Endothelial cell (in vitro differentiated cells): ENCODE measurements at regions not wholly inside any gene's neighbourhood (a gene's known extent, or its start where the extent isn't known, plus 50 kb on each side); places are given as distances from the start of the nearest gene placed in this dataset.

Experiments
- DNase-seq: peaks from one replicate; pipeline ENCODE4 v3.0.0; 2021; ENCODE audit warnings: low spot score
- H3K27ac Mint-ChIP-seq: one replicate; pipeline ENCODE4 v1.8.0; 2021; ENCODE audit warnings: mixed read lengths, inconsistent platforms; ENCODE audit not compliant: unreplicated experiment
- H3K27me3 Mint-ChIP-seq: one replicate; pipeline ENCODE4 v1.8.0; 2021; ENCODE audit warnings: mild to moderate bottlenecking, moderate library complexity, mixed read lengths, inconsistent platforms; ENCODE audit not compliant: unreplicated experiment
- H3K36me3 Mint-ChIP-seq: one replicate; pipeline ENCODE4 v1.8.0; 2021; ENCODE audit warnings: mild to moderate bottlenecking, low read depth, mixed read lengths, inconsistent platforms; ENCODE audit not compliant: unreplicated experiment
- H3K4me1 Mint-ChIP-seq: one replicate; pipeline ENCODE4 v1.8.0; 2021; ENCODE audit warnings: mild to moderate bottlenecking, mixed read lengths, inconsistent platforms; ENCODE audit not compliant: unreplicated experiment
- H3K4me3 Mint-ChIP-seq: one replicate; pipeline ENCODE4 v1.8.0; 2021; ENCODE audit warnings: mild to moderate bottlenecking, mixed read lengths, inconsistent platforms; ENCODE audit not compliant: unreplicated experiment
- H3K9me3 Mint-ChIP-seq: one replicate; pipeline ENCODE4 v1.8.0; 2021; ENCODE audit warnings: mixed read lengths, inconsistent platforms; ENCODE audit not compliant: unreplicated experiment
- TF ChIP-seq, protein P1 (sequence below): fragments of 200-600 bp; sonication (generic); IDR thresholded peaks from one replicate; pipeline ENCODE4 v1.5.0; 2021; ENCODE audit warnings: antibody characterized with exemption; ENCODE audit not compliant: unreplicated experiment

DNA sequence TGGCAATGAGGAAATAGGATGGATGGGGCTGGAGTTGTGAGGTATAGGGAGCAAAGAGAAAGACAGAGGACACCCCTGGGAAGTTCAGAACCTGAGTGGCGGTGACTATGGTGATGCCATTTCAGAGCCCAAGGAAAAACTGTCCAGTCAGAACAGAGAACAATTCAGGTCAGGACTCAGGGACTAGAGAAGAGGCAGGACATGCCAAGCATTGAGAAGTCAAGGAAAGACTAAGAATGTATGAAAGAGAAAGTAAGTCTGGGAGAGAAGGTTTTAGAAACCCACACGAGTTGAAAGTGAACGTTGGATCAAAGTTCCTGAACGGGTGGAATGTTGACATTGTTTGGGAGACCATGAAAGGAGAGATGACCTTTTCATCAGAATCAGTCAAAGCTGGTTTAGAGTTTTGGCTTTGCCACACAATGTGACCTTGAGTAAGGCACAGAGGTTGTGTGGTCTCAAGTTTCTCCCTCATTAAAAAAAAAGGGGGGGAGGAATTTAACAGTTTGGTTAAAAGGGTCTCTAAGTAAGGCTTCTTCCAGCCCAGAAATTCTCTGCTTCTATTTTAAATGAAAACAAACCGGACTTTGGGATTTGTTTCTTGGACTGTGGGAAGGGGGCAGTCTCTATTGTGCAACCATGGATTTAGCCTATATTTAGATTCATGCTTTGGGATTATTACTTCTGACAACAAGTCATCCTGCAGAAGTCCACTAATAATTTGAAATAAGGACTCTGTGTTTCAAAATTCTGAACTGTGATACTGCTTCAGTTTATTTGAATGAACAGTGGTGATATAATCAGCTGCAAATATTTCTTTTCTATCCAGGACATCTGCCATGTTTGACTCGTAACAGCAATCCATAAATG lies 315.9 kb upstream of the TBL1XR1 start:
- Mint-ChIP-seq H3K4me3 (no peak overlapping the region), H3K9me3 (no peaks in the 10 kb centered on the region), H3K36me3 (no peaks in the 10 kb centered on the region), H3K4me1 (no peaks in the 10 kb centered on the region), H3K27ac (no peak overlapping the region), H3K27me3 (no peaks in the 10 kb centered on the region)
- DNase-seq: no peak
- TF ChIP-seq, protein P1, sequence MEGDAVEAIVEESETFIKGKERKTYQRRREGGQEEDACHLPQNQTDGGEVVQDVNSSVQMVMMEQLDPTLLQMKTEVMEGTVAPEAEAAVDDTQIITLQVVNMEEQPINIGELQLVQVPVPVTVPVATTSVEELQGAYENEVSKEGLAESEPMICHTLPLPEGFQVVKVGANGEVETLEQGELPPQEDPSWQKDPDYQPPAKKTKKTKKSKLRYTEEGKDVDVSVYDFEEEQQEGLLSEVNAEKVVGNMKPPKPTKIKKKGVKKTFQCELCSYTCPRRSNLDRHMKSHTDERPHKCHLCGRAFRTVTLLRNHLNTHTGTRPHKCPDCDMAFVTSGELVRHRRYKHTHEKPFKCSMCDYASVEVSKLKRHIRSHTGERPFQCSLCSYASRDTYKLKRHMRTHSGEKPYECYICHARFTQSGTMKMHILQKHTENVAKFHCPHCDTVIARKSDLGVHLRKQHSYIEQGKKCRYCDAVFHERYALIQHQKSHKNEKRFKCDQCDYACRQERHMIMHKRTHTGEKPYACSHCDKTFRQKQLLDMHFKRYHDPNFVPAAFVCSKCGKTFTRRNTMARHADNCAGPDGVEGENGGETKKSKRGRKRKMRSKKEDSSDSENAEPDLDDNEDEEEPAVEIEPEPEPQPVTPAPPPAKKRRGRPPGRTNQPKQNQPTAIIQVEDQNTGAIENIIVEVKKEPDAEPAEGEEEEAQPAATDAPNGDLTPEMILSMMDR: no peak

DNA sequence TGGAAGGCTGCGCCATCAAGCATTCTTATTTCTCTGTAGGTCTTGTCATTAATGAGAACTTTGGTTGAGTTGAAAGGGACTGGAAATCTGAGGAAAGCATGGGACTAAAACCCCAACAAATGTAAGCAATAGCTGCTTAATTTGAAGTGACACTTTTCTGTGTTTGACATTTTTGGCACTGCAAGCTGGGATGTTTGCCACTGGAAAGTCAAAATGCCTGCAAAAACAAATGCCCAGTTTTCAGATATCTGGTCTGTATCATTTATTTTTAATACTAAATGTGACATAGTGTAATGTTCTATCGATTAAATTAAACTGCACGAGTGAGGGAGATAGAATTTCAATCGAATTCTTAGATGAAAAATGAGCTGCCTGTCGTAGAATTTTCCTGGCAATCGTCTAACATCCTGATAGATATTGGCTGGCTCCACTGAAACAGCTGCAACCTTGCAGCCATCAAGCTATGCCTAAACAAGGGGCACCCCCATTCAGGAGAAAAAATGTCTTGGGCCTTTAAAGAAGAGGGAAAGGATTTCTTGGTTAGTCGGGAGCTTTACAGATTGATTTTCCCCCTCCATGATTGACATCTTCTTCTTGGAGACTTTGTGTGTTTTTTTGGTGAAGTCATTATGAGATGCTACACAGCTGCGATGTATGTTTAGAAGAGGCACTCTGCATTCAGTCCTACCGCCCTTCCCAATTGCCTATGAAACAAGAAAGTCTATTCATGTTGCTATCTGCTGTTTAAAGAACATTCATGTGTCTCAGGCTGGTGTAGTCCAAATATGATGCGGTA lies 316.7 kb upstream of the TBL1XR1 start:
- no peaks in the 10 kb centered on the region for H3K9me3 Mint-ChIP-seq
- no peak overlapping the region for H3K27ac Mint-ChIP-seq
- no peak overlapping the region for H3K4me3 Mint-ChIP-seq
- H3K36me3 Mint-ChIP-seq: no peaks in the 10 kb centered on the region
- no peaks in the 10 kb centered on the region for H3K4me1 Mint-ChIP-seq
- TF ChIP-seq, protein P1: no peak
- no peak for DNase-seq
- H3K27me3 Mint-ChIP-seq: no peaks in the 10 kb centered on the region

DNA sequence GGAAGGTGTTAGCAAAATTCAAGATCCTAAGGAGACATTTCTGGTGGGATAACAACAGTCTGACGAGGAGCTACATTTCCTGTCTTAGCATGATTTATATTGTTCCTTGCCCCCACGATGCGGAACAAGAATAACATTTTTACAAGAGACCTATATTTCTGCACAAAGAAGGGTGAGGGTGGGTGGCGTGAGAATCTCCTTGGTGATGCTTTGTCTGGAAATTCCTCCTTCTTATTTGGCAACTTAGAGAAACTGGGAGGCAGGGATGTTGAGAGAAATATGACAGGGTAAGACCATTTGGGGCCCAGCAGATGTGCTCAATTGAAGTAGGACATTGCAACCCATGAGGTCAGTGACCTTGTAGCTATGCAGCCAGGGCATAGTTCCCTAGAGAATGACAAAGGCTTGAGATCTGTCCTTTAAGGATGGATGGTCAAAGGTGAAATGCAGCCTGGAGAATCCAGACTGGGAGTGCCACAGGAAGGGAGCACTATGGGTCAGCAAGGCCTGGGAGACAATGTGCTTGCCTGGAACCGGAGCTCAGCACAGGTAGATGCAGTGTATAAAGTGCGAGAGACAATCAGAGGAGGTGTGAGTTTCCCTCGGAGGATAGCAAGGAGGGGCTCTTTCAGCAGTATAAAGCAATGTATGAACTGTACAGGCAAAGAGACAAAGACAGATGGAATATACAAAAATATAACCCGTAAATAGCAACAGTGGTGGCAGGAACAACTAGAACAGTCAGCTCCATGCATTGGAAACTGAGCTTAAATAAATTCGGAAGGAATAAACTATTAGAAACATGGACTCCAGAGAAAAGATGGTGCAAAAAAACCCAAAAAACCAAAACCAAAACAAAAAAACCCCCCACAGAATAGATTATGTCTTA lies 317.6 kb upstream of the TBL1XR1 start:
- Mint-ChIP-seq H3K9me3 (no peaks in the 10 kb centered on the region), H3K36me3 (no peaks in the 10 kb centered on the region), H3K4me1 (peaks cover 3% of the 10 kb centered on the region), H3K27me3 (peaks cover 1% of the 10 kb centered on the region), H3K27ac (no peak overlapping the region), H3K4me3 (no peak overlapping the region)
- TF ChIP-seq, protein P1: no peak
- no peak for DNase-seq

DNA sequence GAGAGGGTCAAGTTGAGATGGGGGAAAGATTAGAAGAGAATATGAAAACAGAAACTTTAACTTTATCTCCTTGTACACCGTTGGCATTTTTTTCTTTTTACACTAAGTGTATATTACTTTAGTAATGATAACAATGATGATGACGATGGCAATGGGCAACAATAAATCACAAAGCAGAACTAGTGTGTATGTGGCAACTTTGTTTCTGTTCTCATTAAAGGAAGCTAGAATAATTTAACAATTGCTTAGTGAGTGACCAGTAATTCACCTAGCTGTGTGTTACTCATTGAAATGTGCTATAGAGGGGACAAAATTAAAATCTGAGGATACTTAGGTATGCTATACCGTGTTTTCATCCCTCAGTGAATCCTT lies 318.5 kb upstream of the TBL1XR1 start:
- Mint-ChIP-seq H3K4me3 (no peak overlapping the region), H3K9me3 (no peaks in the 10 kb centered on the region), H3K27ac (no peak overlapping the region), H3K4me1 (peaks cover 3% of the 10 kb centered on the region), H3K36me3 (no peaks in the 10 kb centered on the region), H3K27me3 (peaks cover 1% of the 10 kb centered on the region)
- TF ChIP-seq, protein P1: no peak
- no peak for DNase-seq
